GM19395 (cell line): ENCODE measurements at regions not wholly inside any gene's neighbourhood (a gene's known extent, or its start where the extent isn't known, plus 50 kb on each side); places are given as distances from the start of the nearest gene placed in this dataset.
A peak's percentile ranks its signal among the peaks of the same experiment; 100 is the strongest.
"Not testable (repeated sequence)": the region's sequence is repeated elsewhere in the genome, so short reads cannot be mapped to it uniquely, and the experiment has no call there.

ENCODE experiments used
- ATAC-seq: cut with Tn5 transposase; IDR thresholded peaks from one replicate; pipeline ENCODE4 v1.9.1; 2021; ENCODE audit warnings: mild to moderate bottlenecking, moderate library complexity; ENCODE audit not compliant: unreplicated experiment

DNA sequence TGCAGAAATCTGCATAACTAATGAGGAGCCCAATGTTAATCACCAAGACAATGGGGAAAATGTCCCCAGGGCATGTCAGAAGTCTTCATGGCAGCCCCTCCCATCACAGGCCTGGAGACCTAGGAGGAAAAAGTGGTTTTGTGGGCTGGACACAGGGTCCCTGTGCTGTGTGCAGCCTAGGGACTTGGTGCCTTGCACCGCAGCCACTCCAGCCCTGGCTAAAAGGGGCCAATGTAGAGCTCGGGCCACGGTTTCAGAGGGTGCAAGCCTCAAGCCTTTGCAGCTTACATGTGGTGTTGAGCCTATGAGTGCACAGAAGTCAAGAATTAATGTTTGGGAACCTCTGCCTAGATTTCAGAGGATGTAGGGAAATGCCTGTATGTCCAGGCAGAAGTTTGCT, 474.3 kb upstream of the ADGRB3 start:
- not testable (repeated sequence) for ATAC-seq

DNA sequence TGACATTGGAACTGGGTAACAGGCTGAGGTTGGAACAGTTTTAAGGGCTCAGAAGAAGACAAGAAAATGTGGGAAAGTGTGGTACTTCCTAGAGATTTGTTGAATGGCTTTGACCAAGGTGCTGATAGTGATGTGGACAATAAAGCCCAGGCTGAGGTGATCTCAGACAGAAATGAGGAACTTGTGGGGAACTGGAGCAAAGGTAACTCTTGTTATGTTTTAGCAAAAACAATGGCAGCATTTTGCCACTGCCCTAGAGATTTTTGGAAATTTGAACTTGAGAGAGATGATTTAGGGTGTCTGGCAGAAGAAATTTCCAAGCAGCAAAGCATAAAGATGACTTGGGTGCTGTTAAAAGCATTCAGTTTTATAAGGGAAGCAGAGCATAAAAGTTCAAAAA, 474.7 kb upstream of the ADGRB3 start:
- no peak for ATAC-seq

DNA sequence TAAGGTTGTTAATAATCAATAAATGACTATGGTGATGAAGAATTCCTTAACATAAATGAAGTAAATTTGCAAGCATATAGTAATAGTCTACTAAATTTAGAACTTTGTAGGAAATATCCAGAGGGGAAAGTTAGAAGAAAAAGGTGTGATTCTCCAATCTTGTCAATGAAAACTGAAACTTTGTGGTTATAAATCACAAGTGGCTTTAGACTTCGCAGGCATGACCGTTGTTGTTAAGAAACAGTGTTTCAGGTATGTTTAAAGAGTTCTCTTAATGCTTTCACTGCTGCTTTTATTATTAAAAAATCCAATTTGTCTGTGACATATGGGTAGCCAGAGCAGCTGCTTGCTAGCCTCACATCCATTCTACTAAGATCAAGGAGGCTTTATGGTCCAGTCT, 475.6 kb upstream of the ADGRB3 start:
- ATAC-seq: peak; percentile 62

DNA sequence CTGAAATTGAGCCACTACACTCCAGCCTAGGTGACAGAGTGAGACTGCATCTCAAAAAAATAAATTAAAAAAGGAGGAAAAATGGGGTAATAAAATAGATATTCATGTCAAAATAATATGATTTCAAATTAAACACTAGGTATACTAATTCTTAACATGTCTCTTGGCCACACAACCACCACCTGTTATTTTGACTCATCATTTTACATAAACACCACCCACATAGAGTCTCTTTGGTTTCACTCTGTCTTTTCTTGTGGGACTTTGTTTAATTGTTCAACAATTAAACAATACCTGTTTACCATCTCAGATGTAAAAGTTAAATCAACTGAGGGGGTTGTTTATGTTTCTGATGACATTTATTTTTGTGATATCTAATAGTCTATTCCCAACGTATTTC, 476.8 kb upstream of the ADGRB3 start:
- ATAC-seq: peak; percentile 80

DNA sequence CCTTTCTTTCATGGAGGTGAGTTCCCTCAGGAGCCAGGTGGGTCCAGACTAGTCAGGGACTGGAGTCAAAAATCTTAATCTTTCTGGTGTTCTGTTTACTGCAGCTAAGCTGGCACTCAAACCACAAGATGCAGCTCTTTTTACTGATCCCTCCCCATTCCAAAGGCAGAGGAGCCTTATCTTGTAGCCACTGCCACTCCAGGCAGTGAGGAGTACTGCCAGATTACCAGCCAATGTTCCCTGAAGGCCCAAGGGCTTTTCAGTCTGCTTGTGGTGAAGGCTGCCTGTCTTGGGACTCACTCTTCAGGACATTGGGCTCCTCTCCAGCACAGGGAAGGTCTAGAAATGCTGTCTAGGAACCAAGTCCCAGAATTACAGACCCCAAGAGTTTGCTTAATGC, 490.4 kb upstream of the ADGRB3 start:
- no peak for ATAC-seq

DNA sequence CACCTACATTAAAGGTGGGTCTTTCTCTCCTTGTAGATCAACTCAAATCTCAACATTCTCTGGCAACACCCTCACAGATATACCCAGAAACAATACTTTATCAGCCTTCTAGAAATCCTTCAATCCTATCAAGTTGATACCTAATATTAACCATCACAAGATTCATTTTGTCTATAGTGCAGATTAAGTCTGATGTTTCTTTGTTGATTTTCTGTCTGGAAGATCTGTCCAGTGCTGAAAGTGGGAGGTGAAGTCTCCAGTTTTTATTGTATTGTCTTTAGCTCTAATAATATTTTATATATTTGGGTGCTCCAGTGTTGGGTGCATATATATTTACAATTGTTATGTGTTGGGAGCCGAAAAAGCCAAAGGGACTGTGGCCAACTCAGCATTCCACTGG, 493.9 kb upstream of the ADGRB3 start:
- no peak for ATAC-seq

DNA sequence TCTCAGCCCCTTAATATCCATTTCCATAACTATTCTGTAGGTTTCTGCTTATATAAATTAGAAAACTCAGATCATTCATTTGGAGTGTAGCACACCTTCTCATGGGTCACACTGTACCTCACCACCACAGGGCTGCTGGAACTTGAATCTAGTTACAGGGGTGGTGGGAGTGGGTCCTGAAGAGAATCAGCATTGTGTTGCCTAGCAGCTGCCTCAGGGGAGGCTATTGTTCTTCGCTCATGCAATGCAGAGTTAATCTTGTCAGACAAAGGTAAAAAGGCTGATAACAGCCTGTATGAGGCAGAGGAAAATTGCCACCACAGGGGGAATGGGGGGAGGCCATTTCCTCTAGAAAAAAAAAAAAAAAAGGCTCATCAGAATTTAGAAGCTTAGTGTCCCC, 496.0 kb upstream of the ADGRB3 start:
- no peak for ATAC-seq

DNA sequence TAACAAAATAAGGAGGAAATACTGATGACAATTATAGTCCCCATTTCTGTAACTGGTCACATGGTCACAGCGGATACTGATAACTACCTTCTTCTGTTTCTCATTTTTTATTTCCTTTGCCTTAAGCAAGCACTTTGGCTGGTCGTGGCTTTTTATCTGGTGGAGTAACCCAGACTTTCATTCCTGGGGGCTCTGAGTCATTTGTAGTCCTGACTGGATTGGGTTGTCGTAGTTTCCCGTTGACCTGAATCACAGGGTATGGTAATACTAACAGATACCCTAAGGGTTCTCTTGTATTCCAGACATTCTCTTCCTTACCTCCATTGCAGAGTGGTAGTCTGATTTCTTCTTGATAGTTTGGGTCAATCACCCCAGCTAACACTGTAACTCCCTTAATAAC, 500.3 kb upstream of the ADGRB3 start:
- ATAC-seq: no peak

DNA sequence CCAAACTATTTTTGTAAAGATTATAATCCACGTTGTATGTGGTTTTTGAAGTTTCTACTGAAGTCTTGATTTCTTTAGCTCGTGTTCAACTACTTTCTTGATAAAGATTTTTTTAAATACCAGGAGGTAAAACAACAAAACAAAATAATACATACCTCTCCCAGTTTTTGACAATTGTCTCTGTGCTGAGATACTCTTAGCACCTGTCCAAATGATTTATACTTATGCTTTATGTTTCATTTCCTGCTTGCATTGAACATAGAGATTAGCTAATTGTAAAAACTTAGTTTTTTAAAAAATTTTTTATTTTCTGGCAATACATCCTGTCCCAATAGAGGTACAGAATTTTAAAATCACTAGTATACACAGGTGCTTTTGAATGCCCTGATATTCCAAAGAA, 506.9 kb upstream of the ADGRB3 start:
- no peak for ATAC-seq

DNA sequence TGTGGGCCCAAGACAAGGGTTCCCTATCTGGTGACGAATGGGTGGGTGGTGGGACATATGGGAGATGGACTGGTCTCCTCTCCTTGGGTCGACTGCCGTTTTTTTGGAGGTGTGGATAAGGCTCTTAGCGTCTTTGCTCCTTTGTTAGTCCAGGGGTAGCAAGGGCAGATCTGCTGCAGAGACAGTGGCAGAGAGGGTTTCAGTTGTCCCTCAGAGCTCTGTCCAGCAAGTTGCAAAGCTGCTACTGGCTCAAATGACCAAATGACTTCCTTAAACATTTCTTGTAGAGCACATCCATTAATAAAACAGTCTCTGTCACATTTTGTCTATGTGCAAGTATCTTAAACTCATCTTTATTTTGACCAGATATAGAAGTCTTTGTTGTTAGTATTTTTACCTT, 508.0 kb upstream of the ADGRB3 start:
- ATAC-seq: no peak

DNA sequence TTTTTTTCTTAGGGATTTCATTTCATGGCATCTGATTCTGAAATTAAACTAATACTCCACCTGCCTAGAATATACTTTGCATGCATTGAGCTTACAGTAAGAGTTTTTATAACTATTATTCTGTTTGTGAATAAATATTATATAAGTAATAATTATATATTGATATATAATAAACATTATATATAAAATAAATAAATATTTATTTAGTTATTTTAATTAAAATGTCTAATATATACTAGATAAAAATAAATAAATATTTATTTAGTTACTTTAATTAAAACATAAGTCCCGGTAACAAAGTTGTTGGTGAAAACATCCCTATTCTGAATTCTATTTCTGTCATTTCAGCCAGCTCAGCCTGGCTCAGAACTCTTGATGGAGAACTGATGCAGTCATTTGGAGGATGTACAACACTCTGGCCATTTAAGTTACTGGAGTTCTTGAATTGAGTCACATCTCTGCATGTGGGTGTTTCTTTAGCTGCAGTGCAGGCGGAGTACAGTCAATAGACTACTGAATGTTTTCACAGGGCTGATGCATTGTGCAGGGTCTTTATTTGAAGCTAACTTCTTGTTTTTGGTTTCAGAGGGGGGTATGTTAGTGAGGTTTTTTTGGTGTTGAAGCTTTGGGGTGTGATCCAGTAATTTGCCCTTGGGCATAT, 508.9 kb upstream of the ADGRB3 start:
- peak; percentile 98 for ATAC-seq

DNA sequence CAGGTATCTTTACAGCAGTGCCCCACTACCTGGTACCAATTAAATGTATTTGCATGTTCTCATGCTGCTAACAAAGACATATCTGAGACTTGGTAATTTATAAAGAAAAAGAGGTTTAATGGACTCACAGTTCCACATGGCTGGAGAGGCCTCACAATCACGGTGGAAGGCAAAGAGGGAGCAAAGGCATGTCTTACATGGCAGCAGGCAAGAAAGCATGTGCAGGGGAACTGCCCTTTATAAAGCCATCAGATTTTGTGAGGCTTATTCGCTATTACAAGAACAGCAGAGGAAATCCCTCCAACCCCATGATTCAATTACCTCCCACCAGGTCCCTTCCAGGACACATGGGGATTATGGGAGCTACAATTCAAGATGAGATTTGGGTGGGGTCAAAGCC, 512.1 kb upstream of the ADGRB3 start:
- ATAC-seq: not testable (repeated sequence)

DNA sequence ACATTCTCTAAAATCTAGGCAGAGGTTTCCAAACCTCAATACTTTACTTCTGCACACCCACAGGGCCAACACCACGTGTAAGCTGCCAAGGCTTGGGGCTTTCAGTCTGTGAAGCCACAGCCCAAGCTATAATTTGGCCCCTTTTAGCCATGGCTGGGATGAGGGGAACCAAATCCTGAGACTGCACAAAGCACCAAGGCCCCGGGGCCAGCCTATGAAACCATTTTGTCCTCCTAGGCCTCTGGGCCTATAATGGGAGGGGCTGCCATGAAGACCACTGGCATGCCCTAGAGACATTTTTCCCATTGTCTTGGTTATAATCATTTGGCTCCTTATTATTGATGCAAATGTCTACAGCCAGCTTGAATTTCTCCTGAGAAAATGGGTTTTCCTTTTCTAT, 513.0 kb upstream of the ADGRB3 start:
- no peak for ATAC-seq

DNA sequence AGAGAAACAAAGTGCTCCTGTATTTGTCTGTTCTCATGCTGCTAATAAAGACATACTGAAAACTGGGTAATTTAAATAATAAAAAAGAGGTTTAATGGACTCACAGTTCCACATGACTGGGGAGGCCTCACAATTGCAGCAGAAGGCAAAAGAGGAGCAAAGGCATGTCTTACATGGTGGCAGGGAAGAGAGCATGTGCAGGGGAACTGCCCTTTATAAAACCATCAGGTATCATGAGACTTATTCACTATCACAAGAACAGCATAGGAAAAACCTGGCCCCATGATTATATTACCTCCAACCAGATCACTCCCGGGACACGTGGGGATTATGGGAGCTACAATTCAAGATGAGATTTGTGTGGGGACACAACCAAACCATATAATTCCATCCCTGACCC, 514.1 kb upstream of the ADGRB3 start:
- not testable (repeated sequence) for ATAC-seq

DNA sequence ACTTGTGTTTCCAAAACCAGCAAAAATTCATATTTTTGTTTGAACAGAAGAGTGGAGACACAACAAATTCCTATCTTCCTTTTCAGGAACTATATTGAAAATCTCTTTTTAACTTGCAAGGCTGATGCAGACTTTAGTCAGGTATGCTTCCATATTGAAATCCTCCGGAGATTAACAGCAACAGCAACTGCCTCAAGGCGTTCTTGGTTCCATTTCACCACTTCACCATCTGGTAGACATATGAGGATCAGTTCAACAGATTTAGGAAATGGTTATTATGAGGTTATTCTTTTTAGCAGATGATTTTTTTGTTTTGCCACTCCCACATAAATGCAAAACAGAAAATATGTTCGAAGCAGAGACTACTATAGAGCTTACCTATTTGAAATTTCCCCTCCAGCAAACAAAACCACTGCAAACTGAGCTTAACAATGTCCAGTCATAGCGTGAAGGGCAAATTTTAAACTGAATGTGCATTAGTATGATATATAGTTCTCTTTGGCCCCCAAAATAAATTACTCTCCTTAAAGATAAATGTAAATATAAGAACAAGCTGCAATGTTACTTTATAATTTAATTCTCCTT, 520.5 kb upstream of the ADGRB3 start:
- ATAC-seq: no peak

DNA sequence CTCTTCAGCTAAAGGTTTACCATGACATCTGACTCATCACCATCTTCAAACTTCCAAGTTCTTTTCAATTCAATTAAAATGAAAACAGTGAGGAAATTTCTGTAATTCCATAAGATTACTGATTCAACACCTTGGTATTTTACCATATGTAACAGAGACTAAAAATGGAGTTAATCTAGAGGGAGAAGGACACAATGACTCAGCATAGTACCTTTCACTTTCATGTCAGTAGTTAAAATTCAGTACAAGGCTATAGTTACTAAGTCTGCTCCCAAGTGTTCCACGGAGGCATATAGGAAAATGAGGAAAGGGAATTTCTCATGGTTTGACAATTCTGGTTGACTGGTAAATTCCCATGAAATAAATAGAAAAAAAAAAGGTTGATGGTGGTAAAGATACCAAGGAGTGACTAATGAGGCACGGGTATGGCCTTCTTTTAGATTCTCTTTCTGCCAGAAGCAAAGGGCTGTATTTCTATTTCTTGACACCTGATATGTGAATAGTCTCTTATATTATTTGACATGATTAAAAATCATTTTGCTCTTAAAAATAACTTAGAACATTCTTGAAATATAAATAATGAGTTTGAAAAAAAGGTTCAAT, 526.7 kb upstream of the ADGRB3 start:
- peak; percentile 88 for ATAC-seq

DNA sequence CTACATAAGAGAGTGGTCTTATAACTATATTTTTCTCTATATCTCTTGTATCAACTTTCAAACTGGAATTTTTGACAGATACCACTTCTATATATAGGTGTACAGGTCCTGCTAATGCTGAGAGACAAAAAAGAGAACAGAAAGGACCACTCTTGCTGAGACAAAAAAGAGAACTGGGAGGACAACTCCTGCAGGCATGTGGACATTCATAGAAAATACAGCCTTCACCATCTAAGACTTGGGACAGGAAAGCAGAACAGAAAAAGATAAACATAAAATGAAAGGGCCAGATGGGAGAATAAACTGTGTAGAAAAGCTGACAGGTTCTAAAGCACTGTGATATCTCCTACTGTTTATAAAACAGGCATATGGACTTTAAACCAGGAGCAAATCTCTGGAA, 541.0 kb upstream of the ADGRB3 start:
- peak; percentile 95 for ATAC-seq

DNA sequence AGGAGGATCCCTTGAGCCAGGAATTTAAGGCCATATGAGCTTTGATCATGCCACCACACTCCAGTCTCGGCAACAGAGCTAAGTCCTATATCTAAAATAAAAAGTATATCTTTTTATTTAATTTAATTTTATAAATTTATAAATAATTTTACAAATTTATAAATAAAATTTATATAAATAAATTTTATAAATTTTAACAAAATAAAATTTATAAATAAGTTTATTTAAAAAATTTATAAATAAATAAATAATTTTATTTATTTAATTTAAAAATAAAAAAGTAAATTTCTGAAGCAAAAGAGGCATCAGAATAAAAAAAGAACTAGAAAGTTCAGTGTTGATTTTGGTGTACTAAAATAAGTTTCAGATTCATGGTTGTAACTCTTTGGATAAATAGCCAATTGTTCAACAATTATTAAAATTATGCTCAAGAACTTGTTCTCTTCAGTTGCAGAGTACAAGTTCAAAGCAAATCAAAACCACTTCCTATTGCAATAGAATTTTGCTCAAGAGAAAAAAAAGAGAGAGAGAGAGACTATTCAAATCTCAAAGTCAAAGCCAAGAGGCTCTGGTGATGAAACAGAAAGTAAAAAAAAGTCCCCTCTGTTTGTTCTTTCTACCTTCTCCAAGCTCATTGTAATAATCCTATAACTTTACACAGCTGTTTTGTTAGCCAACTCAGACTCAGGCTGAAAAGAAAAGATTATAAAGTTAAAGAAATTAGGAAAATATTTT, 547.5 kb upstream of the ADGRB3 start:
- ATAC-seq: peak; percentile 78

DNA sequence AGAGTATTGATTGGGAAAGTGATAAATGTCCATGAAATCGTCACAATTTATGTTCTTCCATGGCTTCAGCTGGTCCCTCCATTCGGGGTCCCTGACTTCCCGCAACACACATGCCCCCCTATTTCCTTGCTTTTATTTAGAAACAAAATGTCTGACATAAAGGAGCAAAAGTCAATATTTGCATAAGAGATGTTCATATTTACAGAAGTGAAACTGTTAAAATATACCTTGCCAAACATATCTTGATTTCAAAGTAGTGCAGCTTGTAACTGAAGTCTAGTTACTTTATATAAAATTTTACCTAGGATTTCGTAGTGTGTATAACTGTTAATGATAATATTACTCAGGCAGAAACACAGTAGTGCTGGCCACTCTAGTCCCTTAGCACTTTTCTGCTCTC, 548.9 kb upstream of the ADGRB3 start:
- peak; percentile 62 for ATAC-seq

DNA sequence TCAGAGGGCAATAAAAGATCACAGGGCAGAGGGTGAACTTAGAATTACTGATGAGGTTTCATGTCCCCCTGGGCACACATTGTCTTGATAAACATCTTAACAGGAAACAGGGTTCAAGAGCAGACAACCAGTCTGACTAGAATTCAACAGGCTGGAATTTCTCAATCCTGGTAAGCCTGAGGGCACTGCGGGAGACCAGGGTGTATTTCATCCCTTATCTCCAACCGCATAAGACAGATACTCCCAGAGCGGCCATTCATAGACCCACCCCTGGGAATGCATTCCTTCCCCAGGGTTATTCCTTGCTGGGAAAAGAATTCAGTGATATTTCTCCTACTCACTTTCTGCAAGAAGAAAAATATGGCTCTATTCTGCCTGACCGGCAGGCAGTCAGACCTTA, 549.5 kb upstream of the ADGRB3 start:
- ATAC-seq: not testable (repeated sequence)

DNA sequence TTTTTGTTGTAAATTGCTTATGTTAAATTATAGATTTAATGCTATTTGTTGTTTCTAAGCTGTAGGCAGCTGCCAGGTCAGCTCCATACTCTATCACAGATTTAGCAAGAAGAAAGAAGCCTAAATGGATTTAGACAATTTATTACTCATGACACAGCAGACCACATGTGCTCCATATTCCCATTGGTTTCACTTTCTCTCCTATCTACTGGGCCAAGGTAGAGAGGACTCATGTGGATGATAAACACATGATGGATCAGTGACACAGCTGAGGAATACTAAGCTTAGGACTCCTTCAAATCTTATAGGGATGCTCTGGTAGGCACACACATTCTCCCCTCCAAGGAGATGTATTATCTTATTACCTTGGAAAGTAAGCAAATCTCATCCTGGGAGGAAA, 553.0 kb upstream of the ADGRB3 start:
- ATAC-seq: no peak

DNA sequence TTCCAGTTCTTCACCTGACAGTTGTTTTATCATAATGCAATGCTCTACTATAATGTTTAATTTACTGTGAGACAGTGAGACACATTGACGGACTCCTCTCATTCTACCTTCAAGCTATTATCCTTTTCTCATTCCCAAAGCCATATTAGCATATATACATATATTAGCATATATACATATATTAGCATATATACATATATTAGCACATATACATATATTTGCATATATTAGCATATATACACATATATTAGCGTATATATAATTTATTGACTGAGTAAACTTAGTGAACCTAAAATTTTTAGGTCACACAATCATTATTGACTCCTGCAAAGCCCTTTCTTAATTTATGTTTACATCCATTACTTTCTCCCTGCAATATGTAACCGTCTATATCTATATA, 555.0 kb upstream of the ADGRB3 start:
- ATAC-seq: no peak
